OCI-LY1 (cell line): ENCODE measurements at regions not wholly inside any gene's neighbourhood (a gene's known extent, or its start where the extent isn't known, plus 50 kb on each side); places are given as distances from the start of the nearest gene placed in this dataset.

ENCODE experiments used
- CTCF ChIP-seq: fragments of 200-600 bp; sonication (generic), shearing (Covaris generic); IDR thresholded peaks from 2 replicates; pipeline ENCODE4 v1.5.1; 2017; ENCODE audit warnings: mild to moderate bottlenecking, antibody characterized with exemption, low read length, moderate library complexity, mixed read lengths
- EZH2 ChIP-seq: fragments of 200-600 bp; sonication (generic), shearing (Covaris generic); IDR thresholded peaks from 2 replicates; pipeline ENCODE4 v1.8.0; 2017; ENCODE audit warnings: borderline replicate concordance, mixed run types, mild to moderate bottlenecking, antibody characterized with exemption, low read length, moderate library complexity, mixed read lengths

- TF ChIP-seq CTCF (no peak), EZH2 (no peak)
Observed at GRCh38 chr14:65828396-65828795, 415.9 kb downstream of the FUT8 start.
